ENCODE measurements at regions not wholly inside any gene's neighbourhood (a gene's known extent, or its start where the extent isn't known, plus 50 kb on each side); places are given as distances from the start of the nearest gene placed in this dataset.

DNA sequence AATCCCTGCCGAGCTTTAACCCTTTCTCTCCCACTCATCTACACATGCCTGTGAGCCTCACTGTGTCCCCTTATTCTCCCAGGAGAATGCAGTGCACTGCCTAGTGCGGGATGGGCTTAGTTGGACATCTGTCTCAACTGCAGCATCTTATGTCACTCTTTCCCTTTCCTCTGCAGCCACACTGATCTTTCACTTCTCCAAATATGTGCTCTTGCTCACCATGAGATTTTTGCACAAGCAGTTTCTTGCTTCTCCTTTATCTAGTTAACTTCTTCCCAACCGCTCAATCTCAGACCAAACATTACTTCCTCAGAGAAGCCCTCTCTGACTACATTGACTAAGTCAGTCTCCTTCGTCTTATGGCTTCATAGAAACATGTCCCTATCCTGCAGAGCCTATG is 292.3 kb downstream of the KBTBD8 start:
- Mint-ChIP-seq H3K27ac (peak overlapping the region; percentile 8 to 77 (median 48)), H3K9me3 (peaks cover 0 to 4% (median 2%) of the 10 kb centered on the region in 7 donors), H3K36me3 (no peaks in the 10 kb centered on the region), H3K27me3 (ENCODE audit: low read depth in 3 of 3) (peaks cover 0 to 3% (median 1%) of the 10 kb centered on the region in 3 donors), H3K4me3 (peak overlapping the region in 1 of 2 donors; percentile 13), H3K4me1 (peaks cover 60% of the 10 kb centered on the region)
- no peaks in the 10 kb centered on the region for H3K79me2 ChIP-seq (ENCODE audit: insufficient read depth, low read length)
- peaks cover 50 to 52% of the 10 kb centered on the region in 2 donors for H3K4me1 ChIP-seq (ENCODE audit: control insufficient read depth in 1 of 2, insufficient read depth in 2 of 2, low read length in 2 of 2)
- H3K4me2 ChIP-seq (replicated peaks; ENCODE audit: extremely low read depth, low read length, poor library complexity, severe bottlenecking), result peak overlapping the region; percentile 33
- H3K4me3 ChIP-seq (replicated peaks in 1 of 3; ENCODE audit: low read depth in 2 of 3, low read length in 3 of 3), result peak overlapping the region in 1 of 3 experiments; percentile 35
- no peak overlapping the region for H3K9ac ChIP-seq (ENCODE audit: insufficient read depth, low read length, poor library complexity, severe bottlenecking)
- no peaks in the 10 kb centered on the region for H4K20me1 ChIP-seq (ENCODE audit: insufficient read depth, low read length)
- intact Hi-C loops (cut with micrococcal nuclease), result no loop called here
- peak; percentile 66 to 71 (median 70) for DNase-seq
- no peaks in the 10 kb centered on the region for H3K9me3 ChIP-seq (replicated peaks in 1 of 2; ENCODE audit: control insufficient read depth in 1 of 2, insufficient read depth in 1 of 2, low read length in 2 of 2)
- no peaks in the 10 kb centered on the region for H3K36me3 ChIP-seq (replicated peaks in 1 of 2; ENCODE audit: control insufficient read depth in 1 of 2, insufficient read depth in 2 of 2, low read length in 2 of 2)
- no peaks in the 10 kb centered on the region for H3K27me3 ChIP-seq (ENCODE audit: control insufficient read depth in 2 of 2, insufficient read depth in 2 of 2, low read length in 2 of 2)
- H2AFZ ChIP-seq (ENCODE audit: insufficient read depth, low read depth, low read length, poor library complexity, severe bottlenecking), result no peak overlapping the region
- 13% methylated on average over 2 of the region's 4 CpGs for WGBS (ENCODE audit: insufficient coverage)
- peak overlapping the region in 1 of 2 donors; percentile 64 for H3K27ac ChIP-seq (ENCODE audit: low read depth in 1 of 2, low read length in 2 of 2)
- TF ChIP-seq, protein P1, sequence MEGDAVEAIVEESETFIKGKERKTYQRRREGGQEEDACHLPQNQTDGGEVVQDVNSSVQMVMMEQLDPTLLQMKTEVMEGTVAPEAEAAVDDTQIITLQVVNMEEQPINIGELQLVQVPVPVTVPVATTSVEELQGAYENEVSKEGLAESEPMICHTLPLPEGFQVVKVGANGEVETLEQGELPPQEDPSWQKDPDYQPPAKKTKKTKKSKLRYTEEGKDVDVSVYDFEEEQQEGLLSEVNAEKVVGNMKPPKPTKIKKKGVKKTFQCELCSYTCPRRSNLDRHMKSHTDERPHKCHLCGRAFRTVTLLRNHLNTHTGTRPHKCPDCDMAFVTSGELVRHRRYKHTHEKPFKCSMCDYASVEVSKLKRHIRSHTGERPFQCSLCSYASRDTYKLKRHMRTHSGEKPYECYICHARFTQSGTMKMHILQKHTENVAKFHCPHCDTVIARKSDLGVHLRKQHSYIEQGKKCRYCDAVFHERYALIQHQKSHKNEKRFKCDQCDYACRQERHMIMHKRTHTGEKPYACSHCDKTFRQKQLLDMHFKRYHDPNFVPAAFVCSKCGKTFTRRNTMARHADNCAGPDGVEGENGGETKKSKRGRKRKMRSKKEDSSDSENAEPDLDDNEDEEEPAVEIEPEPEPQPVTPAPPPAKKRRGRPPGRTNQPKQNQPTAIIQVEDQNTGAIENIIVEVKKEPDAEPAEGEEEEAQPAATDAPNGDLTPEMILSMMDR (IDR thresholded peaks at IDR 0.05), result no peak

DNA sequence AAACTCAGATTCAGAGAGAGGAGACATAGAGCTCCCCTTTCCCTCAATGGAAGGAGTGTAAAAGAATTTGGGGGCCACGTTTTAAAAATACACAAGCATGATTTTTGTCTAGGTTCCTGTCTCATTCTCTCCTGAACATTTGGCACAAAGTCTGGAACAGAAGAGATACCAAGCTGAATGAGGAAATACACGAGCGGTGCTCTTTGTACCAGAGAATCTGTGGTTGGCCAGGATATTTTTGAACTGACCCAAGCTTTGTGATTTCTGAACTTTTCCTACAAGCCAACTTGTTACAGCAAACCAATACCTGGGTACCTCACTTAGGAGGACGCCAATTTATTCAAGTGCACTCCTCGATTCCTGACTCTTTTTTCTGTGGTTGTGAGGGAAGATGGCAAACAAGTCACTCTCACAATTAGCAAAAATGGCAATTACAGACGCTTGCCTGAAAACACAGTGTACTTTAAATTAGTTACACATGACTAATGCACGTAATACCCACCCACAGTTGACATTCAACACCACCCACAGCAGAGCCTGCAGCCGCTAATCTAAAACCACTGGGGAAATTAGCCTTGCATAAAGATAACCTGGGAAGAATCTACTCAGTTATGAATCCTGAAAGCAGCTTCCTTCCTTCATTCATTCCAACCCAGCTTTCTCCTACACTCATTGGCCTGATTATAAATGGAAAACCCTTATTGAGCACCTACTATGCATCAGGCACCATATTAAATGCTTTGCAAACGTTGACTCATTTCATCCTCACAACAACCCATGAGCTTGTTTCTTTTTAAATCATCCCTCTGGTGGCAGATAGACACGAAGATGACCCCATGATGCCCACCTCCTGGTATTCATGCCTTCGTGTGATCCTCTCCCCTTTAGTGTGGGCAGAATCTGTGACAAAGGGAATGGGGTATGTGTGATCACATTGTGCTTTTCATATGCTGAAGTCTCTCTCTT is 293.5 kb downstream of the KBTBD8 start:
- intact Hi-C loops (cut with micrococcal nuclease), result no loop called here
- H3K9me3 ChIP-seq (replicated peaks in 1 of 2; ENCODE audit: control insufficient read depth in 1 of 2, insufficient read depth in 1 of 2, low read length in 2 of 2), result no peaks in the 10 kb centered on the region
- no peak for DNase-seq
- H2AFZ ChIP-seq (ENCODE audit: insufficient read depth, low read depth, low read length, poor library complexity, severe bottlenecking), result no peak overlapping the region
- H3K4me1 ChIP-seq (ENCODE audit: control insufficient read depth in 1 of 2, insufficient read depth in 2 of 2, low read length in 2 of 2), result peaks cover 50 to 52% of the 10 kb centered on the region in 2 donors
- H3K27me3 ChIP-seq (ENCODE audit: control insufficient read depth in 2 of 2, insufficient read depth in 2 of 2, low read length in 2 of 2), result no peaks in the 10 kb centered on the region
- 61% methylated on average over 3 of the region's 11 CpGs for whole genome bisulfite sequencing (ENCODE audit: insufficient coverage)
- Mint-ChIP-seq H3K27me3 (ENCODE audit: low read depth in 3 of 3) (peaks cover 0 to 3% (median 1%) of the 10 kb centered on the region in 3 donors), H3K9me3 (peaks cover 0 to 3% (median 1%) of the 10 kb centered on the region in 7 donors), H3K4me3 (no peak overlapping the region), H3K36me3 (no peaks in the 10 kb centered on the region), H3K27ac (peak overlapping the region in 1 of 7 donors; percentile 42), H3K4me1 (peaks cover 60% of the 10 kb centered on the region)
- H3K27ac ChIP-seq (ENCODE audit: low read depth in 1 of 2, low read length in 2 of 2), result peak overlapping the region in 1 of 2 donors; percentile 64
- H3K9ac ChIP-seq (ENCODE audit: insufficient read depth, low read length, poor library complexity, severe bottlenecking), result no peak overlapping the region
- no peaks in the 10 kb centered on the region for H3K79me2 ChIP-seq (ENCODE audit: insufficient read depth, low read length)
- H3K36me3 ChIP-seq (replicated peaks in 1 of 2; ENCODE audit: control insufficient read depth in 1 of 2, insufficient read depth in 2 of 2, low read length in 2 of 2), result no peaks in the 10 kb centered on the region
- H3K4me2 ChIP-seq (replicated peaks; ENCODE audit: extremely low read depth, low read length, poor library complexity, severe bottlenecking), result peak overlapping the region; percentile 33
- no peaks in the 10 kb centered on the region for H4K20me1 ChIP-seq (ENCODE audit: insufficient read depth, low read length)
- TF ChIP-seq, protein P1 (IDR thresholded peaks at IDR 0.05), result no peak
- H3K4me3 ChIP-seq (replicated peaks in 1 of 3; ENCODE audit: low read depth in 2 of 3, low read length in 3 of 3), result peak overlapping the region in 1 of 3 experiments; percentile 35

Measured in CD14-positive monocyte (primary cell).